T-helper 1 cell treated with Interleukin-12 subunit alpha and Interleukin-12 subunit beta and Interleukin-4 antibody, amounts not matched to agents 30 ng/mL and 1 ng/mL, for 36 hours (primary cell): ENCODE measurements at regions not wholly inside any gene's neighbourhood (a gene's known extent, or its start where the extent isn't known, plus 50 kb on each side); places are given as distances from the start of the nearest gene placed in this dataset.
"Not testable (repeated sequence)": the region's sequence is repeated elsewhere in the genome, so short reads cannot be mapped to it uniquely, and the experiment has no call there.

Experiments
- intact Hi-C: fragments of 100-400 bp; cut with micrococcal nuclease; formaldehyde crosslinking; loops from one replicate; pipeline ENCODE4 v1.15.1; 2024

DNA sequence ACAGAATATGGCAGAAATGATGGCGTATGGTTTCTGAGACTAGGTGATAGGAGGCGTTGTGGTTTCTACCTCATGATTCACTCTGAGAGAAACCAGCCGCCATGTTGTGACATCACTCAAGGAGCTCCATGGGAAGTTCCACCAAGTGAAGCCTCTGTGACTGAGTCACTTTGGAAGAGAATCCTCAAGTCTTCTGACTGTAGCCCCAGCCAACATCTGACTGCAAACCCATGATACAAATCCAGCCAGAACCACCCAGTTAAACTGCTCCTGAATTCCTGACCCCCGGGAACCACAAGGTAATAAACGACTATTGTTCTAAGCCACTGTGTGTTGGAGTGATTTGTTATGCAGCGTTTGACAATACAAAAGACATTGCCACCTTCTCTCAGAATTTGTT is 91.1 kb upstream of the CARD11 start:
- intact Hi-C loops, result no loop called here

DNA sequence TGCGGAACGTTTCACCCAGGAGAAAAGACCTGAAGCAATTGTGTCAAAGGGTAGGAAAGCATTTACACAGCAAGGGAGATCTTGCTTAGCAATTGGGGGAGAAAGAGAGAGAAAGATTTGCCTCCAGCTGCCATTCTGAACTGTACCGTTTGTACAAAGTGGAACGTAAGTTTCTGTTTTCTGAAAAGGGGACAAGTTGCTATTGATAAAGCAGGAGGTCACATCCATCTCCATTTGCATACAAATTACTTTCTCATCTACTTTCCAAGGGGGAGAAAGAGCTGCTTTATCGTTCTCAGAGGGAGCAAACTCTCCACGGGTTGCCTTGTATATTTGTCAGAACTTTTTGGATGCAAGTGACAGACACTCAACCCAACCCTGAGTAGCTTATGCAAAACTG is 92.0 kb upstream of the CARD11 start:
- intact Hi-C loops, result no loop called here

DNA sequence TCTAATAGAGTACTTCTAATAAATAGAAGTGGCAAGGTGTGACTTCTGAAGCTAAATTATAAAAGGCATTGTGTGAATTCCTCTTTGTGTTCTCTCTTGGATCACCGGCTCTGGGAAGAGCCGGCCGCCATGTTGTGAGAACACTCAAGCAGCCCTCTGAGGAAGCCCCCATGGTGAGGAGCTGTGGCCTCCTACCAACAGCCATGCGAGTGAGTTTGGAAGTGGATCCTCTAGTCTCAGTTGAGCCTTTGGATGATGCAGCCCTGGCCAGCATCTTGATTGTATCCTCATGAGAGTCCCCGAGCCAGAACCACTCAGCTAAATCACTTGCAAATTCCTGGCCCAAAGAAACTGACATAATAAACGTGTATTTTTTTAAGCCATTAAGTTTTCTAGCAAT is 94.5 kb upstream of the CARD11 start:
- intact Hi-C loops, result no loop called here

DNA sequence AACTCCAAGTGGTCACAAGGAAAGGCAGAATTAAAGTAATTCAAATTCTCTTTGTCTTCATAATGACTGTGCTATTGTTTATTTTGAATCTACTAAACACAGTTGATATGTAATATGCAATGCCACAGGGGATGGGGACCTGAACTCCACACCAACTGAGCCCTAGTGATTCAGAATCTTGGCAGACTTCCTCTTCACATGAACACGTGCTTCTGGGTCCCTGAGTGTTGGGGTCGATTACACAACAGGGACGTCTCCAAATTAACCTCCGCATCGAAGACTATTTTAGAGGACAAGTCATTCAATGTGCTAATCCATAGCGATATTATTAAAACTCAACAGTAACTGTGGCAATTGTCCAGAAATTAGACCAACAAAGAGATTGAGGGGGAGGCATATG is 95.3 kb upstream of the CARD11 start:
- intact Hi-C loops, result no loop called here

DNA sequence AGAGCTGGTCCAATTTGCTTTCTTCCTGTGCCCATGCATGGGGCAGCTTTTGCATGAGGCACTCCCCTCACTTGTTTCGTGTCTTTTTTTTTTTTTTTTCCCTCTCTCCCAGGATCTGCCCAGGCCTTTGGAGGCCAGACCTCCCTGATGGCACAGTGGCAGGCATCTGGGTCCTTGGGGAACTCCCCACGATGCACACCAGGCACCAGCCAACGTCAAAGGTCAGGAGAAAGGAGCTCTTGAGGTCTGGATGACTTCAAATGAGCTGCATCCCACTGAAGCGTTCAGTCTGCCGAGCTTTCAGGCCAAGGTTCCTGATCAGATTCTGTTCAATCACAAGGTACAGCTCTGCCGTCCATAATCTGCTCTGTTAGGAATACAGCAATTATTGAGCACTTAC is 97.2 kb upstream of the CARD11 start:
- intact Hi-C loops, result no loop called here

DNA sequence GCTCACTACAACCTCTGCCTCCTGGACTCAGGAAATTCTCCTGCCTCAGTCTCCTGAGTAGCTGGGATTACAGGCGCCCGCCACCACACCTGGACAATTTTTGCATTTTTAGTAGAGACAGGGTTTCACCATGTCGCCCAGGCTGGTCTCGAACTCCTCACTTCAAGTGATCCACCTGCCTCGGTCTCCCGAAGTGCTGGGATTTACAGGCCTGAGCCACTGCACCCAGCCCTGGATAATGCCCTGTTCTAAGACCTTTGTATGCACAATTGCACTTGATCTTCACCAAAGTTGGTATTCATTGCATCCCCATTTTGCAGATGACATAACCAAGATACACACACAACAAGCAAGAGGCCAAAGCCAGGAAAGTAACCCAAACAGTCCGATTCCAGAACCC is 97.7 kb upstream of the CARD11 start:
- intact Hi-C loops, result no loop called here

DNA sequence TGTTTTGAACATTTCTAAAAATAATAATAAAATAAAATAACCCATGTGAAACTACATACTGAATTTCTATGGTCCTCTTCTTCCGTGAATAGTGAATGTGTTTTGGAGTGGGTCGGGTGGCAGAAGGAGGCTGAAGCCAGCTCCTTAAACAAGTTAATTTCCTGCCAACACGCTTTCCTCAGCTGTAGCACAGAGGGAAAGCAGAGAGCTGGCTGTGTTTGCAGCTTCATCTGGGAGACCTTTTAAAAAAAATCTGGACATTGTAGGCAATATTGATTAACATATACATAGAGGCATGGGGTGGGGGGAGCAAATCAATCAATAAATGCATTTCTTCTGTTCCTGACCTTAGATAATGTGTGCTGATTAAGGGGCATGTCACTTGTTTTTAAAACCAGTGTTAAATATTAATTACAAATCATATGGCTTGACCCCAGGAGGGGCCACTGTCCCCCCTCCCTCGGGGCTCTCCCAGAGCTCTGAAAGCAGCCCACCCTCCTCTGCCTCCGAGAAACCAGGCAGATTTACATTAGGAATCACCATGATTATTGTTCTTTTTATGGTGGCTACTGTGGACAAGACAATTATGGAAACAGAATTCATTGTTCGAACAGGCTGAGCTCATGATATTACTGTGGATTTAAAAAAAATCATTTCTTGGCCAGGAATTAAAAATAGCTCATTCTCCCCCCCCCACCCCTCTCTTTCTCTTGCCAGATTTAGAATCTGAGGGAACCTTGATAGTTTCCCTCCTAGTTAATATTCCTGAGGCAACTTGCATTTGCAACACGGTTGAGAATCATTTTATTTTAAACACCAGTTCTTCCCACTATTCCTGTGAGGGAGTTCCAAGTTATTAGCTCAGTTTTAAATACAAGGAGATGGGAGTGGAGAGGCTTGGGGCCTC is 100.5 kb upstream of the CARD11 start:
- intact Hi-C loops, result no loop called here

DNA sequence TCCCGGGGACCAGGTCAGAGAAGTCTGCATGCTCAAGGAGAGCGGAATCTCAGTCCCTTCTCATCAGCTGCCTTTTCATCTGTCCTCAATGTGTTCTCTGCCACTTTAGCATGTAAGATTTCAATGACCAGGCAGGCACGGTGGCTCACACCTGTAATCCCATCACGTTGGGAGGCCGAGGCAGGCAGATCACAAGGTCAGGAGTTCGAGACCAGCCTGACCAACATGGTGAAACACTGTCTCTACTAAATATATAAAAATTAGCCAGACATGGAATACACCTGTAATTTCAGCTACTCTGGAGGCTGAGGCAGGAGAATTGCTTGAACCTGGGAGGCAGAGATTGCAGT is 101.1 kb upstream of the CARD11 start:
- intact Hi-C loops, result not testable (repeated sequence)

DNA sequence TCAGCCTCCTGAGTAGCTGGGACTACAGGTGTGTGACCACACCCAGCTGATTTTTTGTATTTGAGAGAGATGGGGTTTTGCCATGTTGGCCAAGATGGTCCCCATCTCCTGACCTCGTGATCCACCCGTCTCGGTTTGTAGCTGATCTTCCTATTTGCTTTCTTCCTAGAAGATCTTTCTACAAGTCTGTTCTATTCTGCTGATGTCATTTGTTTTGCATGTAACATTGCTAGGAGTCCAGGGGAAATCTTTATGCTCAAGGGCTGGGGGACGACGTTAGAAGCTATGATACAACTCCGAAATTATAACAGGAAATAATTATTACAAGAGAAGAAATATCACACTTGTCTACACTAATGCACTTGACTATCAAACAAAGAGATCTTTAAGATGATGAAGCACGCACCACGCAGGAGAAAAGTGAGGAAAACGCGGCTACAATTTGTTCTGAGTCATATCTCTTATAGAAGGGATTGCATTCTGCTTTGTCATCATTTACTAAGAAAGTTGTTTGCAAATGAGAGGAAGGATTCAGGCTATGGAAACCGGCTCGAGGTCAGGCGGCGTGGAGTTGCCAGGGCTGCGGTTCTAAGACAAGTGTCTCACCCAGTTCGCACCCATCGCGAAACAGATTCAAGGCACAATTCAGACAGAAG is 103.0 kb upstream of the CARD11 start:
- intact Hi-C loops, result no loop called here

DNA sequence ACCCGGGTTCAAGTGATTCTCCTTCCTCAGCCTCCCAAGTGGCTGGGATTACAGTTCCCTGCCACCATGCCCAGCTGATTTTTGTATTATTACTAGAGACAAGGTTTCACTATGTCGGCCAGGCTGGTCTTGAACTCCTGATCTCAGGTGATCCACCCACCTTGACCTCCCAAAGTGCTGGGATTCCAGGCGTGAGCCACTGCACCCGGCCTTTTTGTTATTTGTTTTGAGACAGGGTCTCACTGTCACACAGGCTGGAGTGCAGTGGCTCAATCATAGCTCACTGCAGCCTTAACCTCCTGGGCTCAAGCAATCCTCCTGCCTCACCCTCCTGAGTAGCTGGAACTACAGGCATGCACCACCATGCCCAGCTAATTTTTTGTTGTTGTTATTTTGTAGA is 104.8 kb upstream of the CARD11 start:
- intact Hi-C loops, result not testable (repeated sequence)

DNA sequence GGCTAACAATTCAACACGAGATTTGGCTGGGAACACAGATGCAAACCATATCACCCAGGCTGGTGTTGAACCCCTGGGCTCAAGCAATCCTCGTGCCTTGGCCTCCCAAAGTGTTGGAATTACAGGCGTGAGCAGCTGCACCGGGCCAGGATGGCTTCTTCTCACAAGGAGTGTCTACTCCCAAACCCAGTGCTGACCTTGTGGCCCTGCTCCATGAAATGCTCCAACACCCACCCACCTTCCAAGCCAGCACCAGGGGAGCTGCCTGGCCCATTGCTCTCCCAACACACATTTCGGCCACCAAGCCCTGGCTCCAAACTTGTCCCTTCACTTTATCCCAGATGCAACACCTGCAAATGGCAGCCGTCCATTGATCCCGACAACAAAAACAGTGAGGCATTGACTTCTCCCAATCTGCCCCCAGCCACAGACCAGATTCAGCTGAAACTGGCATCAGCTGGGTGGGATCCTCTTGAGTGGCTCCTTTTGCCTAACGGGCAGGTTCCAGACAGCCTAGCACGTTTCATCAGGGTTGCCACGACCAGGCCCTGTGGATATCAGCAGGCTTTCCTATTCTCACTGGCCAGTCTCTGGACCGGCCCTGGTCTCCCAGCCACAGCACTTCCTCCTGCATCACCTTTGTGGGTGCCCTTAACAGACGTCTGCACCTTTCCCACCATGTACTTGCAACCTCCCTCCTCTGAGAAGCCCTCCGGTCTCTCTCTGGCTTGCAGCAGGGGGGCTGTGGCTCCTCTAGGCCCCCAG is 105.7 kb upstream of the CARD11 start:
- intact Hi-C loops, result no loop called here

DNA sequence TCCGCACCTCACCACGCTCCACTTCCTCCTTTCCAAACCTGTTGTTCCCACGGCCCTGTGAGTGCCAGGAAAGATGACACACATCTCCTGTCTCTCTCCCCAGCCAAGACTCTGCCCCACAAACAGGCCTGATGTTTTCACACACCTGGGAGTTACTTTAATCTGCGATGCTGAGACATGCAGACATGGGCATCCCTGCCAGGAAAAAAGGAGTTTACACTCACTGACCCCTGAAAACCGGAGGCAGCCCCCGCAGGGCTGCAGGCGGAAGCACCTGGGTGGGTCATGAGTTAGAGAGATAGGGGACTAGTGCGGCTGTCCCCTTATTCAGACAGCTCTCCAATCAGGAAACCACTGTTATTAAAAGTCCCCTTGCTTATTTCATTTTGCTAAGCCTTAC is 106.4 kb upstream of the CARD11 start:
- intact Hi-C loops, result no loop called here

DNA sequence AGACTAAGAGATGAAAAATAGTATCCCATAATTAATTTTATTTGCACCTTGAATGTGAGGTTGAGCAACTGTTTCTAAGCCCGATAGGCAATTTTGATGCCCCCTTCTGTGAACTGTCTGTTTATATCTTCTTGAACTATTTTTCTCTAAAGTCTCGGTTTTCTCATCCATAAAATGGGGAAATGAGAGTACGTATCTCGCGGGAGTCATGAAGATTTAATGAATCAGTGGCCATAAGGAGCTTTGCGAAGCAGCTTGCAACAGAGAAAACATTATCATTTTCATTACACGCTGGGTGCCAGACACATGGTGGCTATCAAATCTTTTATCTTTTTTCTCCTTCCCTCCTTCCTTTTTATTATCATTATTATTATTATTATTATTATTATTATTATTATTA is 108.1 kb upstream of the CARD11 start:
- intact Hi-C loops, result no loop called here

DNA sequence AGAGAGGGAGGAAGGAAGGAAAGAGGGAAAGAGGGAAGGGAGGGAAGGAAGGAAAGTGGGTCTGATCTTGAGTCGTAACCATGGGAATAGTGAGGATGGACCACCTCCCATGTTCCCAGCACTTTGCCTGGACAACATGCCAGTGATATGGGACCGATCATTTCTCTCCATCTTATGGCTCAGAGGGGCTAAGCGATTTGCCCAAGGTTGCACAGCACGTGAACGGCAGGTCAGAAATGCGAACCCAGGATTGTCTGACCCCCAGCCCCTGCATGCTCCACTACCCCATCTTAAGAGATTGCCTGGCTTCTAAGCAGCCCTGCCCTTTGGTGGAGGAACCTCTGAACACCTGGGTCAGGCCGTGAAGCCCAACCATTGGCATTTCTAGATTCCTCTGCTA is 109.0 kb upstream of the CARD11 start:
- intact Hi-C loops, result no loop called here

DNA sequence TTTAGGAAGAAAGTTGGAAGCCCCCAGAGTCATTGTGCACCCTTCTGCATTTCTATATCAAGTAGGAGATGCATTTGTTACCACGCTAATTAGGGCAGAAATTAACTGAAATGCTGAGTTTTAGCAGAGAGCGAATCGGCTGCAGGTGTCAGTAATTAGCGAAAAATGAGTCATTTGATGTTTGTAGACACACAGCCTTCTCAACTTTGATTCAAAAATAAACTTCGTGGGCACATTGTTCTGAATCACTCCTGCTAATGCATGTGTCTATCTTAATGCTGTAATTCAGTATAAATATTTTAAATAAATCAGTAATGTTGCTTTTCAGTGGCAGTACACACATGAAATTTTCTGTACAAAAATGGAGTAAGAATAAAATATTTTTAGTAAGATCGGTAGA is 109.5 kb upstream of the CARD11 start:
- intact Hi-C loops, result no loop called here

DNA sequence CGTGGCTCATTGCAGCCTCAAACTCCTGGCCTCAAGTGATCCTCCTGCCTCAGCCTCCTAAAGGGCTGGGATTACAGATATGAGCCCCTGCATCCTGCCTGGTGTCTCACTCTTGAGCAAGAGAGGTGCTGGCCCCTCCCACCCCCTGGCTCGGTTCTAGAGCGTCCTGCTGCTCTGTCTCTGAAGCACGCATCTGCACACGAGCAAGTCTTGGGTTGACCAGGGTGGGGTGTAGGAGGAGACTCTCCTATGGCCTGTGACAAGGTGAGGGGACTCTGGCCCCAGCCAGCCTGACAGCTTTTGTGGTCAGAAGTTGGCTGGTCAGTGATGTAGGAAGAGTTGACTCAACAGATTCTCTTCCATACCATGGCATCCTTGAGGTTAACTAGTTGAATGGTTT is 110.7 kb upstream of the CARD11 start:
- intact Hi-C loops, result loop anchor here (2.0 kb wide), 2 partner anchors 172 to 200 kb away; no protein-coding TSS in a partner anchor

DNA sequence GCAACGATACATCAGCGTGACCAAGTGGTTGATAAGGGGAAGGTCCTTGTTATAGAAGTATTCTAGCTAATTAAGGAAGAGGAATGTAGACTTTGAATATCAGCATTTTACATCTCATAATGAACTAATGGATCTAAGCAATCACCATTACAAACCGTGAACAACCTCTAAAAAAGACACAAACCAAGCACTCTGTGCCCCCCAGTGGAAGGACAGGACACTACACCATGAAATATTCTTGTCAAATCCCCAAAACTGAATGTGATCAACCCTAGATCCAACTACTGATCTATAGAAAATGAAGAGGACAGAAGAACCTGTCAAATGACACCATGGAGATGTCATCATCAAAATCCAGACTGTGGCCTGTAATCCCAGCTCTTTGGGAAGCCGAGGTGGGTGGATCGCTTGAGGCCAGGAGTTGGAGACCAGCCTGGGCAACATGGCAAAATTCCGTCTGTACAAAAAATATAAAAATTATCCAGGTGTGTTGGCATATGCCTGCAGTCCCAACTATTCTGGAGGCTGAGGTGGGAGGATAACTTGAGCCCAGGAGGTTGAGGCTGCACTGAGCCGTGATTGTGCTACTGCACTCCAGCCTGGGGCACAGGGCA is 111.3 kb upstream of the CARD11 start:
- intact Hi-C loops, result loop anchor here (1.0 to 5.0 kb wide), 8 partner anchors 48 to 290 kb away; partner anchors contain the start of gene CARD11

DNA sequence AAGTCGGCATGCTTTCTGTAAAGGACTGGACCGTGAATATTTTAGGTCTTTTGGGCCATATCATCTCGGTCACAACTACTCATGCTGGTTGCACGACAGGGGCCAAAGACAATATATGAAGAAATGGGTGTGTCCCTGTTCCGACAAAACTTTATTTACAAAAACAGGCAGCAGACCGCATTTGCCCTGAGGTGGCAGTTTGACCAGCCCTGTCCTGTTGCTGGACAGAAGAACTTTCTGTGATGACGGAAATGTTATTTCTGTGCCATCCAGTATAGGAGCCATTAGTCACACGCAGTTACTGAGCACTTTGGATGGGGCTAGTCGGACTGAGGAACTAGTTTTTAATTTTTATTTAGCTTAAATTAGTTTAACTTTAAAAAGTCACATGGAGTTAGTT is 112.8 kb upstream of the CARD11 start:
- intact Hi-C loops, result loop anchor here (5.0 kb wide), 1 partner anchor 49 kb away; no protein-coding TSS in a partner anchor

DNA sequence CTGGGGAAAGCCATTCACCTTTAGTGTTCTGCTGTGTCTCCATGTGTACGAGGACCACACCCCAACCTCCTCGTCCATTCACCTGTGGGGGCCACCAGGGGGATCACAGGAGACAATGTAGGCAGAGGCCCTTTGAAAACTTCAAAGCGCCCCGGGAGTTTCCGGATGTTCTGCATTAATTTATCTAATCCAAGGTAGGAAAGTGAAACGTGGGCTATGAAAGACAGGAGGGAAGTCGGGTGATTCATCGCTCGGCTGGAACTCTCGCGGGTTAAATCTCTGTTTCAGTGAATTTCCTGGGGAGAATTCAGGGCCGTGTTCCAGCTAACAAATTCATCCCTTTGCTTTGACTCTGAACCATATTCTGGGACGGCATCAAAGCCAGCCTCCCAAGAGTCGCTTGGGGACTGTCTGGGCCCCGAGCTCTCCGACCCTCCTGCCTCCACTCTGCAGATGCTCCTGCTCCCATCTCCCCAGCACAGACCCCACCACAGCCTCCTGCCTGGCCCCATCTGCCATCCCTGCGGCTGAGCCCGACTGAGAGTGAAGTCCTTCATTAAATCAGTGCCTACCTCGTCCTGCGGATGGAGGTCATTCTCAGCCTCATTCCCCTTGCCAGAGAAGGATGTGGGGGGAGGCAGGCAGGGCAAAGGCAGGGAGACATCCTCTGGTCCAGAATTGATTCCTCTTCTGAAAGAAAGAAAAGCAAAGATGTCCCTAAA is 114.1 kb upstream of the CARD11 start:
- intact Hi-C loops, result loop anchor here (5.0 kb wide), 1 partner anchor 50 kb away; no protein-coding TSS in a partner anchor

DNA sequence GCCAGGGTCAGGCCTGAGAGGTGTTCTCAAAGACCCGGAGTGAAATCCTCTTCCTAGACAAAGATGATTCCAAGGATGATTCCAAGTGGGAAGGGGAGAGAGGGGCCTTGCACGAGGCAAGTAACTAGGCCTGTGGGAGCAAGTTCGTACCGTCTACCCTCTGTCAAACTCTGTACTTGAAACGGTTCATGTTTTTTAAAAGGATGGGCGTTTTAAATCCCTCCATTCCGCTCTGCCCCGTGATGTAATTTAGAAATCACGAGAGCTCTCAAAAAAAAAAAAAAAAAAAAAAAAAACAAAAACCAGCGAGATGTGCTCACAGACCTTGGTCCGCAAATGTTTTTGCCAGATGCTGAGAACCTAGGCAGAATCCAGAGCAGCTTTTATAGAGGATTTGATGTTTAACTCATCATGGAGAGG is 114.7 kb upstream of the CARD11 start:
- intact Hi-C loops, result loop anchor here (5.0 kb wide), 1 partner anchor 51 kb away; no protein-coding TSS in a partner anchor

DNA sequence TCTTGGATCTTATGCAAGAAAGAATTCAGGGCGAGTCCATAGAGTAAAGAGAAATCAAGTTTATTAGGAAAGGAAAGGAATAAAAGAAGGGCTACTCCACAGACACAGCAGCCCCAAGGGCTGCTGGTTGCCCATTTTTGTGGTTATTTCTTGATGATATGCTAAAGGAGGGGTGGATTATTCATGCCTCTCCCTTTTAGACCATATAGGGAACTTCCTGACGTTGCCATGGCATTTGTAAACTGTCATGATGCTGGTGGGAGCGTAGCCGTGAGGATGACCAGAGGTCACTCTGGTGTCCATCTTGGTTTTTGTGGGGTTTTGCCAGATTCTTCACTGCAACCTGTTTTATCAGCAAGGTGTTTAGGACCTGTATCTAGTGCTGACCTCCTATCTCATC is 115.4 kb upstream of the CARD11 start:
- intact Hi-C loops, result loop anchor here (5.0 kb wide), 1 partner anchor 52 kb away; no protein-coding TSS in a partner anchor
